Sigmoid colon (tissue), 6 donors: ENCODE measurements at regions not wholly inside any gene's neighbourhood (a gene's known extent, or its start where the extent isn't known, plus 50 kb on each side); places are given as distances from the start of the nearest gene placed in this dataset.

Source experiments
- DNase-seq: peaks from one replicate; pipeline ENCODE4 v3.0.0-alpha.2; 2019
- H3K27ac ChIP-seq, 4 donors: fragments of 200-600 bp; sonication (generic); one replicate each; pipeline ENCODE4 v1.5.1; 2016 to 2019; ENCODE audit warnings: mild to moderate bottlenecking in 1 of 4
- H3K27me3 ChIP-seq, 3 donors: fragments of 200-600 bp; sonication (generic); one replicate each; pipeline ENCODE4 v1.5.1; 2019; ENCODE audit warnings: mild to moderate bottlenecking in 1 of 3
- H3K36me3 ChIP-seq, 4 donors: fragments of 200-600 bp; sonication (generic); one replicate each; pipeline ENCODE4 v1.5.1; 2016 to 2019
- H3K4me1 ChIP-seq, 4 donors: fragments of 200-600 bp; sonication (generic); one replicate each; pipeline ENCODE4 v1.5.1; 2017 to 2019
- H3K4me3 ChIP-seq, 4 donors: fragments of 200-600 bp; sonication (generic); one replicate each; pipeline ENCODE4 v1.5.1; 2017 to 2019; ENCODE audit warnings: mild to moderate bottlenecking in 2 of 4, moderate library complexity in 1 of 4
- H3K9me3 ChIP-seq, 4 donors: fragments of 200-600 bp in 3 of 4; sonication (generic) in 3 of 4; one replicate each; pipeline versions ENCODE4 v1.5.1 to v1.6.1; 2013 to 2019
- CTCF ChIP-seq, 4 experiments: fragments of 450-650 bp in 3 of 4; fragments of 200-600 bp in 1 of 4; IDR thresholded peaks; one replicate each; pipeline ENCODE4 v1.5.1; 2016 to 2019; ENCODE audit warnings: antibody characterized with exemption in 4 of 4, mild to moderate bottlenecking in 3 of 4, moderate library complexity in 2 of 4
- EP300 ChIP-seq, 4 donors: sonication (generic); formaldehyde crosslinking; IDR thresholded peaks; one replicate each; pipeline ENCODE4 v1.6.1; 2017; ENCODE audit warnings: antibody characterized with exemption in 4 of 4
- POLR2A ChIP-seq, 2 donors: fragments of 450-650 bp; IDR thresholded peaks; one replicate each; pipeline ENCODE4 v1.6.1; 2016; ENCODE audit warnings: antibody characterized with exemption in 2 of 2, mild to moderate bottlenecking in 2 of 2, moderate library complexity in 2 of 2
- POLR2AphosphoS5 ChIP-seq, 4 donors: sonication (generic); formaldehyde crosslinking; IDR thresholded peaks; one replicate each; pipeline ENCODE4 v1.6.1; 2017; ENCODE audit warnings: antibody characterized with exemption in 4 of 4
- WGBS, 2 donors: extraction: QIAGEN DNeasy Blood & Tissue Kit; methylation state at CpG; one replicate each; pipeline ENCODE4 v1.1.7; 2013; 5-methylcytosine and 5-hydroxymethylcytosine counted together
- intact Hi-C: fragments of 100-400 bp; cut with DNase I; formaldehyde crosslinking; loops from one replicate; pipeline ENCODE4 v1.15.1; 2023
- donor health status: healthy with polysubstance abuse.
- donor health status: healthy.

- Histone ChIP-seq H3K9me3 (no peaks in the 10 kb centered on the region), H3K27ac (no peak overlapping the region), H3K27me3 (no peaks in the 10 kb centered on the region), H3K36me3 (no peaks in the 10 kb centered on the region), H3K4me3 (no peak overlapping the region), H3K4me1 (no peaks in the 10 kb centered on the region)
- DNase-seq, result no peak
- WGBS, 2 donors, result 41 to 44% methylated on average over 2 of the region's 2 CpGs
- intact Hi-C loops, result no loop called here
- TF ChIP-seq POLR2AphosphoS5 (IDR thresholded peaks at IDR 0.05) (no peak), POLR2A (IDR thresholded peaks at IDR 0.05) (no peak), CTCF (IDR thresholded peaks at IDR 0.05) (no peak), EP300 (IDR thresholded peaks at IDR 0.05) (no peak)
These were observed 275.1 kb upstream of the RND3 start for GRCh38 chr2:150762571-150762970.

- 0% methylated on average over 1 of the region's 1 CpG for WGBS, 2 donors
- Histone ChIP-seq H3K4me1 (no peaks in the 10 kb centered on the region), H3K27me3 (no peaks in the 10 kb centered on the region), H3K4me3 (no peak overlapping the region), H3K27ac (no peak overlapping the region), H3K36me3 (no peaks in the 10 kb centered on the region), H3K9me3 (no peaks in the 10 kb centered on the region)
- no peak for DNase-seq
- TF ChIP-seq POLR2A (IDR thresholded peaks at IDR 0.05) (no peak), POLR2AphosphoS5 (IDR thresholded peaks at IDR 0.05) (no peak)
- intact Hi-C loops, result no loop called here
These were observed 272.1 kb upstream of the RND3 start for GRCh38 chr2:150759531-150759930.

- H3K4me3 ChIP-seq, result no peak overlapping the region
- H3K9me3 ChIP-seq, result no peaks in the 10 kb centered on the region
- DNase-seq, result no peak
- intact Hi-C loops, result no loop called here
- 53 to 66% methylated on average over 3 of the region's 3 CpGs for WGBS, 2 donors
- H3K27ac ChIP-seq, result no peak overlapping the region
- H3K27me3 ChIP-seq, result no peaks in the 10 kb centered on the region
- H3K4me1 ChIP-seq, result no peaks in the 10 kb centered on the region
- no peak for TF ChIP-seq CTCF (IDR thresholded peaks at IDR 0.05)
- no peak for TF ChIP-seq POLR2AphosphoS5 (IDR thresholded peaks at IDR 0.05)
- no peak for TF ChIP-seq EP300 (IDR thresholded peaks at IDR 0.05)
- no peak for TF ChIP-seq POLR2A (IDR thresholded peaks at IDR 0.05)
- H3K36me3 ChIP-seq, result no peaks in the 10 kb centered on the region
These were observed 271.6 kb upstream of the RND3 start for GRCh38 chr2:150759106-150759505.

- TF ChIP-seq POLR2AphosphoS5 (IDR thresholded peaks at IDR 0.05), result no peak
- TF ChIP-seq EP300 (IDR thresholded peaks at IDR 0.05), result no peak
- TF ChIP-seq CTCF (IDR thresholded peaks at IDR 0.05), result no peak
- TF ChIP-seq POLR2A (IDR thresholded peaks at IDR 0.05), result no peak
- intact Hi-C loops, result no loop called here
- no peak for DNase-seq
- no peaks in the 10 kb centered on the region for H3K36me3 ChIP-seq
- no peaks in the 10 kb centered on the region for H3K27me3 ChIP-seq
- H3K4me1 ChIP-seq, result no peaks in the 10 kb centered on the region
- H3K27ac ChIP-seq, result no peak overlapping the region
- no peak overlapping the region for H3K4me3 ChIP-seq
- no peaks in the 10 kb centered on the region for H3K9me3 ChIP-seq
These were observed 264.8 kb upstream of the RND3 start for GRCh38 chr2:150752229-150752628.

- Histone ChIP-seq H3K27ac (no peak overlapping the region), H3K4me3 (no peak overlapping the region), H3K27me3 (no peaks in the 10 kb centered on the region), H3K9me3 (no peaks in the 10 kb centered on the region), H3K4me1 (no peaks in the 10 kb centered on the region), H3K36me3 (no peaks in the 10 kb centered on the region)
- WGBS, 2 donors, result 81 to 91% methylated on average over 1 of the region's 1 CpG
- intact Hi-C loops, result no loop called here
- DNase-seq, result no peak
- no peak for TF ChIP-seq POLR2A (IDR thresholded peaks at IDR 0.05)
These were observed 263.3 kb upstream of the RND3 start for GRCh38 chr2:150750720-150751119.

- peaks cover 0 to 4% (median 0%) of the 10 kb centered on the region in 4 donors for H3K9me3 ChIP-seq
- DNase-seq, result no peak
- intact Hi-C loops, result no loop called here
- H3K4me1 ChIP-seq, result no peaks in the 10 kb centered on the region
- H3K27ac ChIP-seq, result no peak overlapping the region
- no peaks in the 10 kb centered on the region for H3K36me3 ChIP-seq
- no peak overlapping the region for H3K4me3 ChIP-seq
- WGBS, 2 donors, result 73 to 85% methylated on average over 4 of the region's 4 CpGs
- no peaks in the 10 kb centered on the region for H3K27me3 ChIP-seq
- no peak for TF ChIP-seq POLR2AphosphoS5 (IDR thresholded peaks at IDR 0.05)
- no peak for TF ChIP-seq POLR2A (IDR thresholded peaks at IDR 0.05)
- TF ChIP-seq EP300 (IDR thresholded peaks at IDR 0.05), result no peak
- TF ChIP-seq CTCF (IDR thresholded peaks at IDR 0.05), result no peak
These were observed 254.6 kb upstream of the RND3 start for GRCh38 chr2:150742094-150742493.
